CD4-positive, alpha-beta T cell (primary cell): ENCODE measurements at regions not wholly inside any gene's neighbourhood (a gene's known extent, or its start where the extent isn't known, plus 50 kb on each side); places are given as distances from the start of the nearest gene placed in this dataset.

Experiments used
- ATAC-seq: fragments of 200-7000 bp; cut with Tn5 transposase; one replicate; pipeline ENCODE4 v1.10.0; 2022; ENCODE audit warnings: mild to moderate bottlenecking; ENCODE audit not compliant: poor library complexity
- CTCF ChIA-PET: fragments of 350-600 bp; sonication (Branson Sonifier 250); formaldehyde crosslinking; loops from one replicate; lab custom pipeline; 2021; ENCODE audit warnings: antibody characterized with exemption, inconsistent platforms; lab: Charles Lee
- POLR2A ChIA-PET: fragments of 350-600 bp; sonication (Branson Sonifier 250); formaldehyde crosslinking; loops from one replicate; lab custom pipeline; 2021; ENCODE audit warnings: antibody characterized with exemption, inconsistent platforms; lab: Charles Lee
- DNase-seq, 14 experiments: peaks; one replicate each; pipeline ENCODE4 v3.0.0-alpha.2; 2013 to 2020; ENCODE audit warnings: mixed read lengths in 2 of 14
- H3K27ac ChIP-seq, 2 donors: one replicate each; pipeline versions ENCODE4 v1.5.1 to v1.7.0; 2013; ENCODE audit warnings: low read length in 2 of 2, low read depth in 1 of 2, mild to moderate bottlenecking in 1 of 2
- H3K27me3 ChIP-seq, 2 experiments: 1 replicate in 1 of 2; 2 replicates in 1 of 2; pipeline versions ENCODE4 v1.6.1 to v1.7.0; 2013; ENCODE audit warnings: low read length in 2 of 2, control low read depth in 1 of 2, mild to moderate bottlenecking in 1 of 2, moderate library complexity in 1 of 2; ENCODE audit not compliant: insufficient read depth in 2 of 2, control insufficient read depth in 1 of 2
- H3K36me3 ChIP-seq: one replicate; pipeline ENCODE4 v1.6.1; 2013; ENCODE audit warnings: low read length, control low read depth; ENCODE audit not compliant: insufficient read depth
- H3K4me1 ChIP-seq: one replicate; pipeline ENCODE4 v1.6.1; 2013; ENCODE audit warnings: low read length, control low read depth; ENCODE audit not compliant: insufficient read depth
- H3K4me3 ChIP-seq: one replicate; pipeline ENCODE4 v1.5.1; 2013; ENCODE audit warnings: mild to moderate bottlenecking, low read length, moderate library complexity
- H3K9me3 ChIP-seq, 2 experiments: 1 replicate in 1 of 2; 2 replicates in 1 of 2; pipeline versions ENCODE4 v1.6.1 to v1.7.0; 2013; ENCODE audit warnings: low read length in 2 of 2, mild to moderate bottlenecking in 2 of 2, control low read depth in 1 of 2, moderate library complexity in 1 of 2; ENCODE audit not compliant: control insufficient read depth in 1 of 2, insufficient read depth in 1 of 2
- H3K27ac Mint-ChIP-seq: one replicate; pipeline ENCODE4 v1.8.0; 2020; ENCODE audit warnings: mixed read lengths
- H3K27me3 Mint-ChIP-seq: one replicate; pipeline ENCODE4 v1.8.0; 2021; ENCODE audit warnings: mixed read lengths
- H3K36me3 Mint-ChIP-seq: one replicate; pipeline ENCODE4 v1.8.0; 2021; ENCODE audit warnings: low read depth, mixed read lengths
- H3K4me1 Mint-ChIP-seq: one replicate; pipeline ENCODE4 v1.8.0; 2021; ENCODE audit warnings: low read depth, mixed read lengths
- H3K4me3 Mint-ChIP-seq: one replicate; pipeline ENCODE4 v1.8.0; 2020; ENCODE audit warnings: mild to moderate bottlenecking, mixed read lengths
- H3K9me3 Mint-ChIP-seq: one replicate; pipeline ENCODE4 v1.8.0; 2020; ENCODE audit warnings: mixed read lengths
- intact Hi-C, 2 experiments: fragments of 100-400 bp; cut with DNase I in 1 of 2; cut with micrococcal nuclease in 1 of 2; formaldehyde crosslinking; loops; one replicate each; pipeline versions ENCODE4 v1.15.1 to v1.9.0; 2023 to 2025; cut with DNase I, micrococcal nuclease
- TF ChIP-seq, protein P1 (sequence below): fragments of 200-600 bp; IDR thresholded peaks from one replicate; pipeline ENCODE4 v1.8.0; 2022; ENCODE audit warnings: antibody characterized with exemption, mild to moderate bottlenecking

DNA sequence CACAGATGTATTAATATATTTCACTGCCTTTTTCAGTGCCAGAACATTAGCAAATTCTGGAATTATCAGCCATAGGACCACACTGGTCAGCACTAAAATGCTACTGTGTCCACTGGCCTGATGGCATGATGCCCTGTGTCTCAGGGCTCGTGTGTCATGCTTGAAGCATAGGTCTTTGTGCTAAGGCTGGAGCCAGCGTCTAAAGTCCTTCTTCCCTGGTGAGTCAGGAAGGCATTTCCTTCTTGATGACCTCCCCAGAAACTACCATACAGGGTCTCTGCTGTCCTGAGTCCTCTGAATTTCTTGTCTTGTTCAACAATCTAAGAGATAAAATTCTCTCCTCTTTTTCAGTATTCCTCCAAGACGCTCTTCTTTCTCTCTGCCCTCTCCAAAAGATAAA, 489.9 kb downstream of the PSAT1 start:
- CTCF ChIA-PET: interaction anchor here (0.6 kb wide), 1 partner anchor 196 kb away, joined by 3 read pairs; no protein-coding TSS in a partner anchor
- H3K27ac Mint-ChIP-seq: no peak overlapping the region

DNA sequence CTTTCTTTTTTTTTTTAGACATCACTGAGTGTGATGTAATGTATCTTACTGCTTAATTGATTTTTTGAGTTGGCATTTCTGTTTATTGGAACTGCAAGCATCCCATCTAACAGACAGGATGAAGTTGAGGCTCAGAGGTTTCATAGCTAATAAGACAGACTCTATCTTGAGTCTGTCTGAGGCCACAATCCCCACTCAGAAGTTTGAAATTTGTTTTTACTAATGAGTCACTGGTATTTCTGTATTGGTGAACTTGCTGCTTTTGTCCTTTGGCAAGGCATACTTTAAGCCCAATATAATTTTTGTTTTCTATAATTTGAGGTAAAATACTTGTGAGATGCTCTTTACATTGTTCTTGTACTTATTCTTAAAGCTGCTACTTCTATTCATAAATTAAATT, 491.2 kb downstream of the PSAT1 start:
- Histone ChIP-seq H3K36me3 (no peaks in the 10 kb centered on the region), H3K27ac (no peak overlapping the region), H3K4me1 (no peaks in the 10 kb centered on the region), H3K27me3 (no peaks in the 10 kb centered on the region), H3K9me3 (no peaks in the 10 kb centered on the region), H3K4me3 (no peak overlapping the region)
- no peak for DNase-seq
- Mint-ChIP-seq H3K4me1 (no peaks in the 10 kb centered on the region), H3K4me3 (no peak overlapping the region), H3K27ac (no peak overlapping the region), H3K36me3 (no peaks in the 10 kb centered on the region), H3K27me3 (no peaks in the 10 kb centered on the region), H3K9me3 (peaks cover under 1% of the 10 kb centered on the region)
- intact Hi-C loops: no loop called here
- CTCF ChIA-PET: no interaction called here
- POLR2A ChIA-PET: no interaction called here
- TF ChIP-seq, protein P1, sequence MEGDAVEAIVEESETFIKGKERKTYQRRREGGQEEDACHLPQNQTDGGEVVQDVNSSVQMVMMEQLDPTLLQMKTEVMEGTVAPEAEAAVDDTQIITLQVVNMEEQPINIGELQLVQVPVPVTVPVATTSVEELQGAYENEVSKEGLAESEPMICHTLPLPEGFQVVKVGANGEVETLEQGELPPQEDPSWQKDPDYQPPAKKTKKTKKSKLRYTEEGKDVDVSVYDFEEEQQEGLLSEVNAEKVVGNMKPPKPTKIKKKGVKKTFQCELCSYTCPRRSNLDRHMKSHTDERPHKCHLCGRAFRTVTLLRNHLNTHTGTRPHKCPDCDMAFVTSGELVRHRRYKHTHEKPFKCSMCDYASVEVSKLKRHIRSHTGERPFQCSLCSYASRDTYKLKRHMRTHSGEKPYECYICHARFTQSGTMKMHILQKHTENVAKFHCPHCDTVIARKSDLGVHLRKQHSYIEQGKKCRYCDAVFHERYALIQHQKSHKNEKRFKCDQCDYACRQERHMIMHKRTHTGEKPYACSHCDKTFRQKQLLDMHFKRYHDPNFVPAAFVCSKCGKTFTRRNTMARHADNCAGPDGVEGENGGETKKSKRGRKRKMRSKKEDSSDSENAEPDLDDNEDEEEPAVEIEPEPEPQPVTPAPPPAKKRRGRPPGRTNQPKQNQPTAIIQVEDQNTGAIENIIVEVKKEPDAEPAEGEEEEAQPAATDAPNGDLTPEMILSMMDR: no peak
- ATAC-seq: no peak

More for the DNA sequence above, 489.9 kb downstream of the PSAT1 start:
- intact Hi-C loops: no loop called here
- TF ChIP-seq, protein P1: no peak
- no peaks in the 10 kb centered on the region for H3K9me3 Mint-ChIP-seq
- Histone ChIP-seq H3K36me3 (no peaks in the 10 kb centered on the region), H3K9me3 (no peaks in the 10 kb centered on the region), H3K4me3 (no peak overlapping the region), H3K4me1 (no peaks in the 10 kb centered on the region), H3K27ac (no peak overlapping the region), H3K27me3 (no peaks in the 10 kb centered on the region)
- H3K36me3 Mint-ChIP-seq: no peaks in the 10 kb centered on the region
- DNase-seq (no peak), ATAC-seq (no peak)
- no peaks in the 10 kb centered on the region for H3K27me3 Mint-ChIP-seq
- H3K4me1 Mint-ChIP-seq: no peaks in the 10 kb centered on the region
- POLR2A ChIA-PET: no interaction called here
- H3K4me3 Mint-ChIP-seq: no peak overlapping the region

GRCh38 chr9:78791779-78792178, 494.9 kb downstream of the PSAT1 start:
- H3K27me3 Mint-ChIP-seq: no peaks in the 10 kb centered on the region
- no peak overlapping the region for H3K4me3 ChIP-seq
- ATAC-seq: no peak
- H3K4me3 Mint-ChIP-seq: no peak overlapping the region
- H3K27ac ChIP-seq: no peak overlapping the region
- H3K36me3 Mint-ChIP-seq: no peaks in the 10 kb centered on the region
- peaks cover 2% of the 10 kb centered on the region for H3K9me3 Mint-ChIP-seq
- no peaks in the 10 kb centered on the region for H3K4me1 Mint-ChIP-seq
- ChIA-PET CTCF (no interaction called here), POLR2A (no interaction called here)
- TF ChIP-seq, protein P1: no peak
- no peak for DNase-seq
- H3K9me3 ChIP-seq: no peaks in the 10 kb centered on the region
- no peaks in the 10 kb centered on the region for H3K4me1 ChIP-seq
- intact Hi-C loops: no loop called here
- no peak overlapping the region for H3K27ac Mint-ChIP-seq
- no peaks in the 10 kb centered on the region for H3K27me3 ChIP-seq
- no peaks in the 10 kb centered on the region for H3K36me3 ChIP-seq
